SK-N-SH treated with all-trans-retinoic acid at 6 μM for 48 hours (cell line): ENCODE measurements at regions not wholly inside any gene's neighbourhood (a gene's known extent, or its start where the extent isn't known, plus 50 kb on each side); places are given as distances from the start of the nearest gene placed in this dataset.

ENCODE experiments used
- ATAC-seq: fragments of 200-7000 bp; cut with Tn5 transposase; 3 replicates; pipeline ENCODE4 v1.9.1; 2020; ENCODE audit warnings: mild to moderate bottlenecking, moderate library complexity
- ARNTL ChIP-seq: fragments of 450-650 bp; formaldehyde crosslinking; IDR thresholded peaks from 2 replicates; pipeline ENCODE4 v1.5.0; 2020; ENCODE audit warnings: low read depth, mild to moderate bottlenecking, moderate library complexity, borderline replicate concordance
- BACH2 ChIP-seq: fragments of 250-450 bp; sonication (Bioruptor Pico); IDR thresholded peaks from 2 replicates; pipeline ENCODE4 v1.9.0; 2021; ENCODE audit warnings: mild to moderate bottlenecking, borderline replicate concordance
- CREB5 ChIP-seq: fragments of 250-450 bp; sonication (Bioruptor Pico); IDR thresholded peaks from 2 replicates; pipeline ENCODE4 v1.5.1; 2020; ENCODE audit warnings: low read depth, mild to moderate bottlenecking, moderate library complexity
- CSDC2 ChIP-seq: fragments of 250-450 bp; sonication (Bioruptor Pico); IDR thresholded peaks from 2 replicates; pipeline ENCODE4 v1.5.0; 2020; ENCODE audit warnings: mild to moderate bottlenecking, moderate library complexity
- CSRNP3 ChIP-seq: fragments of 250-450 bp; sonication (Bioruptor Pico); IDR thresholded peaks from 2 replicates; pipeline ENCODE4 v1.5.1; 2021; ENCODE audit warnings: mild to moderate bottlenecking, moderate library complexity
- ESRRG ChIP-seq: fragments of 250-450 bp; sonication (Bioruptor Pico); IDR thresholded peaks from 2 replicates; pipeline ENCODE4 v1.6.1; 2021; ENCODE audit warnings: mild to moderate bottlenecking
- GLIS3 ChIP-seq: fragments of 250-450 bp; sonication (Bioruptor Pico); IDR thresholded peaks from 2 replicates; pipeline ENCODE4 v1.5.0; 2020; ENCODE audit warnings: mild to moderate bottlenecking, moderate library complexity
- OSR1 ChIP-seq: fragments of 250-450 bp; sonication (Bioruptor Pico); IDR thresholded peaks from 2 replicates; pipeline ENCODE4 v1.8.0; 2022; ENCODE audit warnings: moderate library complexity, mild to moderate bottlenecking, inconsistent platforms
- POU6F1 ChIP-seq: fragments of 250-450 bp; sonication (Bioruptor Pico); IDR thresholded peaks from 2 replicates; pipeline ENCODE4 v1.8.0; 2021; ENCODE audit warnings: low read depth, mild to moderate bottlenecking, moderate library complexity, borderline replicate concordance
- PPARA ChIP-seq: fragments of 250-450 bp; sonication (Bioruptor Pico); IDR thresholded peaks from 2 replicates; pipeline ENCODE4 v1.5.0; 2020; ENCODE audit warnings: mild to moderate bottlenecking, borderline replicate concordance
- RARB ChIP-seq: fragments of 250-450 bp; sonication (Bioruptor Pico); IDR thresholded peaks from 2 replicates; pipeline ENCODE4 v1.8.0; 2021; ENCODE audit warnings: mild to moderate bottlenecking, moderate library complexity
- SNAI2 ChIP-seq: fragments of 250-450 bp; sonication (Bioruptor Pico); IDR thresholded peaks from 2 replicates; pipeline ENCODE4 v1.5.0; 2020; ENCODE audit warnings: mild to moderate bottlenecking, moderate library complexity
- TCF4 ChIP-seq: fragments of 250-450 bp; sonication (Bioruptor Pico); IDR thresholded peaks from 2 replicates; pipeline ENCODE4 v1.8.0; 2021; ENCODE audit warnings: mild to moderate bottlenecking, moderate library complexity, borderline replicate concordance
- TOX ChIP-seq: fragments of 250-450 bp; sonication (Bioruptor Pico); IDR thresholded peaks from 2 replicates; pipeline ENCODE4 v1.8.0; 2021; ENCODE audit warnings: mild to moderate bottlenecking, moderate library complexity, borderline replicate concordance
- TSHZ2 ChIP-seq: fragments of 250-450 bp; sonication (Bioruptor Pico); IDR thresholded peaks from 2 replicates; pipeline ENCODE4 v1.5.0; 2020; ENCODE audit warnings: mild to moderate bottlenecking, moderate library complexity
- ZC3H10 ChIP-seq: fragments of 250-450 bp; sonication (Bioruptor Pico); IDR thresholded peaks from 2 replicates; pipeline ENCODE4 v1.5.1; 2021; ENCODE audit warnings: mild to moderate bottlenecking, moderate library complexity
- ZFP3 ChIP-seq: fragments of 250-450 bp; sonication (Bioruptor Pico); IDR thresholded peaks from 2 replicates; pipeline ENCODE4 v1.5.0; 2020; ENCODE audit warnings: mild to moderate bottlenecking, moderate library complexity
- ZFP30 ChIP-seq: fragments of 450-650 bp; formaldehyde crosslinking; IDR thresholded peaks from 2 replicates; pipeline ENCODE4 v1.5.0; 2022; ENCODE audit warnings: mild to moderate bottlenecking, moderate library complexity
- ZNF565 ChIP-seq: fragments of 450-650 bp; formaldehyde crosslinking; conservative IDR thresholded peaks from 2 replicates; pipeline ENCODE4 v1.5.0; 2020; ENCODE audit warnings: low read depth, mild to moderate bottlenecking, moderate library complexity
- ZNF70 ChIP-seq: fragments of 450-650 bp; formaldehyde crosslinking; IDR thresholded peaks from 2 replicates; pipeline ENCODE4 v1.5.0; 2020; ENCODE audit warnings: mild to moderate bottlenecking, moderate library complexity
- ZNF8 ChIP-seq: fragments of 450-650 bp; formaldehyde crosslinking; IDR thresholded peaks from 2 replicates; pipeline ENCODE4 v1.5.0; 2020; ENCODE audit warnings: mild to moderate bottlenecking, moderate library complexity
- TF ChIP-seq, protein P1 (sequence below): fragments of 250-450 bp; sonication (Bioruptor Pico); IDR thresholded peaks from 2 replicates; pipeline ENCODE4 v1.8.0; 2020; ENCODE audit warnings: mild to moderate bottlenecking, moderate library complexity, borderline replicate concordance

DNA sequence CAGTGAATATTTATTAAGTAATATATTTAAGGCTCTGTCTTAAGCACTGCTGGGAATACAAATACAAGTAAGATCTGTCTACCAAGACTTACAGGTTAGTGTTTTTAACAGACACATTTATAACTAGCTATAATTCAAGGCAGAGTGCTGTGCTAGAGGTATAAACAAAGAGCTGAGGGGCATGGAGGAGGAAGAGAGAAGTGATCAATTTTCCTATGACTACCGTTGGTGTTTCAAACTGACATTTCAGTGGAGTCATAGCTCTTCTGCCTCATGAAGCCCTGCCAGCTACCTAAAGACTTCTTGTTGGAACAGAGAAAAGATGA lies 79.9 kb downstream of the CYB561 start:
- no peak for ATAC-seq
- no peak for TF ChIP-seq ZFP30
- TF ChIP-seq TCF4 (CRISPR knock-in tag), result no peak
- TF ChIP-seq GLIS3, result no peak
- TF ChIP-seq CSDC2, result no peak
- TF ChIP-seq POU6F1, result no peak
- no peak for TF ChIP-seq ZNF8 (CRISPR knock-in tag)
- no peak for TF ChIP-seq ZNF70 (CRISPR knock-in tag)
- TF ChIP-seq CSRNP3, result no peak
- no peak for TF ChIP-seq TOX (CRISPR knock-in tag)
- no peak for TF ChIP-seq ESRRG
- no peak for TF ChIP-seq ZC3H10
- TF ChIP-seq PPARA (CRISPR knock-in tag), result no peak
- no peak for TF ChIP-seq ARNTL (CRISPR knock-in tag)
- no peak for TF ChIP-seq OSR1 (CRISPR knock-in tag)
- no peak for TF ChIP-seq CREB5 (CRISPR knock-in tag)
- TF ChIP-seq, all 23 proteins: peak for 0

- ATAC-seq, result no peak
Observed at GRCh38 chr17:63369233-63369632, 76.9 kb downstream of the CYB561 start.

GRCh38 chr17:63370696-63371095 lies 75.4 kb downstream of the CYB561 start:
- ATAC-seq, result no peak
- TF ChIP-seq ZNF565 (CRISPR knock-in tag) (no peak), RARB (CRISPR knock-in tag) (no peak), ZFP3 (CRISPR knock-in tag) (no peak), PPARA (CRISPR knock-in tag) (no peak), BACH2 (CRISPR knock-in tag) (no peak), ZC3H10 (no peak), GLIS3 (no peak), SNAI2 (no peak), ZNF8 (CRISPR knock-in tag) (no peak), TSHZ2 (CRISPR knock-in tag) (no peak), CSDC2 (no peak), ARNTL (CRISPR knock-in tag) (no peak), CSRNP3 (no peak), TOX (CRISPR knock-in tag) (no peak)

More at GRCh38 chr17:63369233-63369632, 76.9 kb downstream of the CYB561 start:
- TF ChIP-seq ZNF565 (CRISPR knock-in tag), result no peak
- no peak for TF ChIP-seq RARB (CRISPR knock-in tag)
- TF ChIP-seq, protein P1, sequence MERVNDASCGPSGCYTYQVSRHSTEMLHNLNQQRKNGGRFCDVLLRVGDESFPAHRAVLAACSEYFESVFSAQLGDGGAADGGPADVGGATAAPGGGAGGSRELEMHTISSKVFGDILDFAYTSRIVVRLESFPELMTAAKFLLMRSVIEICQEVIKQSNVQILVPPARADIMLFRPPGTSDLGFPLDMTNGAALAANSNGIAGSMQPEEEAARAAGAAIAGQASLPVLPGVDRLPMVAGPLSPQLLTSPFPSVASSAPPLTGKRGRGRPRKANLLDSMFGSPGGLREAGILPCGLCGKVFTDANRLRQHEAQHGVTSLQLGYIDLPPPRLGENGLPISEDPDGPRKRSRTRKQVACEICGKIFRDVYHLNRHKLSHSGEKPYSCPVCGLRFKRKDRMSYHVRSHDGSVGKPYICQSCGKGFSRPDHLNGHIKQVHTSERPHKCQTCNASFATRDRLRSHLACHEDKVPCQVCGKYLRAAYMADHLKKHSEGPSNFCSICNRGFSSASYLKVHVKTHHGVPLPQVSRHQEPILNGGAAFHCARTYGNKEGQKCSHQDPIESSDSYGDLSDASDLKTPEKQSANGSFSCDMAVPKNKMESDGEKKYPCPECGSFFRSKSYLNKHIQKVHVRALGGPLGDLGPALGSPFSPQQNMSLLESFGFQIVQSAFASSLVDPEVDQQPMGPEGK, result no peak
- TF ChIP-seq ZFP30, result no peak
- TF ChIP-seq ZNF70 (CRISPR knock-in tag), result no peak
- TF ChIP-seq ZC3H10, result no peak
- no peak for TF ChIP-seq ZNF8 (CRISPR knock-in tag)
- TF ChIP-seq OSR1 (CRISPR knock-in tag), result no peak
- TF ChIP-seq CSDC2, result no peak
- TF ChIP-seq ARNTL (CRISPR knock-in tag), result no peak
- TF ChIP-seq CREB5 (CRISPR knock-in tag), result no peak
- no peak for TF ChIP-seq PPARA (CRISPR knock-in tag)
- no peak for TF ChIP-seq ESRRG
- no peak for TF ChIP-seq SNAI2
- no peak for TF ChIP-seq BACH2 (CRISPR knock-in tag)
- no peak for TF ChIP-seq TCF4 (CRISPR knock-in tag)
